ENCODE measurements at regions not wholly inside any gene's neighbourhood (a gene's known extent, or its start where the extent isn't known, plus 50 kb on each side); places are given as distances from the start of the nearest gene placed in this dataset.

DNA sequence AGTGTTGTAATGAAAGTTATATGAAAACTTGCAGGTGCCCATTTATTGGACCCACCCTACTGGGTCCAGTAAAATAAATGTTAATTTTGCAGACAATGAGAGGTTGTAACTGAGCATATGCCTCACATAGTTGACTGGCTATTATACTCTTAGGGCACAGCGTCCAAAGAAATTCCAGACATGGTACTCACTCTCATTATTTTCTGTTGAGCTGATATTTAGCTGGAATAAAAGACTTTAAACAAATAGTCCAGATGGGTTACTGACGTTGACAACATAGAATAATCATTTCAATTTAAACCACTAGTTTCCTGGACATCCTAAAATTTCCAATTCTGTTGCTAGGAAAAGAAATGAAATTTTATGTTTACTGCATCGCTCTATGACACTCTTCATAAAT is 174.5 kb downstream of the ZNF365 start:
- TF ChIP-seq, protein P1, sequence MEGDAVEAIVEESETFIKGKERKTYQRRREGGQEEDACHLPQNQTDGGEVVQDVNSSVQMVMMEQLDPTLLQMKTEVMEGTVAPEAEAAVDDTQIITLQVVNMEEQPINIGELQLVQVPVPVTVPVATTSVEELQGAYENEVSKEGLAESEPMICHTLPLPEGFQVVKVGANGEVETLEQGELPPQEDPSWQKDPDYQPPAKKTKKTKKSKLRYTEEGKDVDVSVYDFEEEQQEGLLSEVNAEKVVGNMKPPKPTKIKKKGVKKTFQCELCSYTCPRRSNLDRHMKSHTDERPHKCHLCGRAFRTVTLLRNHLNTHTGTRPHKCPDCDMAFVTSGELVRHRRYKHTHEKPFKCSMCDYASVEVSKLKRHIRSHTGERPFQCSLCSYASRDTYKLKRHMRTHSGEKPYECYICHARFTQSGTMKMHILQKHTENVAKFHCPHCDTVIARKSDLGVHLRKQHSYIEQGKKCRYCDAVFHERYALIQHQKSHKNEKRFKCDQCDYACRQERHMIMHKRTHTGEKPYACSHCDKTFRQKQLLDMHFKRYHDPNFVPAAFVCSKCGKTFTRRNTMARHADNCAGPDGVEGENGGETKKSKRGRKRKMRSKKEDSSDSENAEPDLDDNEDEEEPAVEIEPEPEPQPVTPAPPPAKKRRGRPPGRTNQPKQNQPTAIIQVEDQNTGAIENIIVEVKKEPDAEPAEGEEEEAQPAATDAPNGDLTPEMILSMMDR (IDR thresholded peaks at IDR 0.05) = no peak
- no peak for TF ChIP-seq POLR2A (IDR thresholded peaks at IDR 0.05)

All from Peyer's patch (tissue), 4 donors.